Stomach (tissue), 4 donors: ENCODE measurements at regions not wholly inside any gene's neighbourhood (a gene's known extent, or its start where the extent isn't known, plus 50 kb on each side); places are given as distances from the start of the nearest gene placed in this dataset.

Source experiments
- CTCF ChIP-seq, 7 experiments: fragments of 450-650 bp in 4 of 7; fragments of 200-600 bp in 3 of 7; sonication (generic) in 3 of 7; IDR thresholded peaks; one replicate each; pipeline ENCODE4 v1.5.1; 2016 to 2019; ENCODE audit warnings: antibody characterized with exemption in 7 of 7, control low read depth in 2 of 7, mild to moderate bottlenecking in 1 of 7
- EP300 ChIP-seq: sonication (generic); formaldehyde crosslinking; IDR thresholded peaks from one replicate; pipeline ENCODE4 v1.6.1; 2017; ENCODE audit warnings: antibody characterized with exemption
- POLR2A ChIP-seq, 4 donors: fragments of 450-650 bp; IDR thresholded peaks; one replicate each; pipeline ENCODE4 v1.6.1; 2016; ENCODE audit warnings: antibody characterized with exemption in 4 of 4, control low read depth in 2 of 4, mild to moderate bottlenecking in 1 of 4, moderate library complexity in 1 of 4

- TF ChIP-seq CTCF (IDR thresholded peaks at IDR 0.05) (no peak), POLR2A (IDR thresholded peaks at IDR 0.05) (no peak), EP300 (no peak)
These were observed 349.5 kb upstream of the MIR17HG start for GRCh38 chr13:90997951-90998350.
